Hypothalamus (tissue), 51 donors: ENCODE measurements at regions not wholly inside any gene's neighbourhood (a gene's known extent, or its start where the extent isn't known, plus 50 kb on each side); places are given as distances from the start of the nearest gene placed in this dataset.

Source experiments
- DNase-seq, 51 donors: peaks; one replicate each; lab custom pipeline; 2025; lab: John Stamatoyannopoulos, UW

GRCh38 chr12:18955594-18955993 is 173.9 kb upstream of the PLEKHA5 start:
- DNase-seq = no peak

DNA sequence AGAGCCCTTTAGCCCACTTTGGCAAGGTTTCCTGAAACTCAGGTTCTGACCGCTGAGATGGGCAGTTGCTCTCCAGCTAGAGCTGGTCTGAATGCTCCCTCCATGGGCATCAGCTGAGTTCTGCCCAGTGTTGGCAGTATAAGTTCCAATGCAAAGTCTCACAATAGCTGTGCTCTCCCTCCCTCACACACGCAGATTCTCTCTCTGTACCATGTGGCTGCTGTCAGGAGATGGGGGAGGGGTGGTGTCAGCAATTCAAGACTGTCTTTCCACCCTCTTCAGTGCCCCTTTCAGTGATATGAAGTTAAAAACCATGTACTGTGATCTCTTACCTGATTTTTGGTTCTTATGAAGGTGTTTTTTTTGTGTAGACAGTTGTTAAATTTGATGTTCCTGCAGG is 164.3 kb upstream of the PLEKHA5 start:
- no peak for DNase-seq

- no peak for DNase-seq
These were observed 162.6 kb upstream of the PLEKHA5 start for GRCh38 chr12:18966954-18967353.

- DNase-seq = no peak
These were observed 161.7 kb upstream of the PLEKHA5 start for GRCh38 chr12:18967814-18968213.

- DNase-seq = no peak
These were observed 160.0 kb upstream of the PLEKHA5 start for GRCh38 chr12:18969512-18969911.

GRCh38 chr12:18970603-18971002 is 158.9 kb upstream of the PLEKHA5 start:
- DNase-seq = no peak

- no peak for DNase-seq
These were observed 157.6 kb upstream of the PLEKHA5 start for GRCh38 chr12:18971932-18972331.

DNA sequence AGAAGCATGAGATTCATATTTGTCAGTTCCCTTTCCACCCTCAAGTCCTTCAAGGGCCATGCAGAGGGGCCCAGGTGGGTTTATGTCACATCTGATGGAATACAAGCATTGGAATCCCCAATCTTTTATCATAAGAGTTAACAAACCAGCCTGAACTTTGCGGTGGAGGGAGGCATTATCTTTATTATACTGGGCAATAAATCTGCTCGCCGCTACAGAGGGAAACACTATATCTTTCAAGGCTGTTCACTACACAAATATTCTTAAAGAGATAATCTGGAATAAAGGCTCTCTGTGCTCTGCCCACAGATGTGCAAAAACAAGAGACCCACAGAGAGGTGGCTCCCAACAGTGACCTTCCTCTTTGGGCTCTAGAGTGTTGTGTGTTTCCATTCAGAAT is 153.6 kb upstream of the PLEKHA5 start:
- no peak for DNase-seq

- DNase-seq = no peak
These were observed 150.0 kb upstream of the PLEKHA5 start for GRCh38 chr12:18979401-18980126.

- DNase-seq = no peak
These were observed 147.8 kb upstream of the PLEKHA5 start for GRCh38 chr12:18981732-18982131.

DNA sequence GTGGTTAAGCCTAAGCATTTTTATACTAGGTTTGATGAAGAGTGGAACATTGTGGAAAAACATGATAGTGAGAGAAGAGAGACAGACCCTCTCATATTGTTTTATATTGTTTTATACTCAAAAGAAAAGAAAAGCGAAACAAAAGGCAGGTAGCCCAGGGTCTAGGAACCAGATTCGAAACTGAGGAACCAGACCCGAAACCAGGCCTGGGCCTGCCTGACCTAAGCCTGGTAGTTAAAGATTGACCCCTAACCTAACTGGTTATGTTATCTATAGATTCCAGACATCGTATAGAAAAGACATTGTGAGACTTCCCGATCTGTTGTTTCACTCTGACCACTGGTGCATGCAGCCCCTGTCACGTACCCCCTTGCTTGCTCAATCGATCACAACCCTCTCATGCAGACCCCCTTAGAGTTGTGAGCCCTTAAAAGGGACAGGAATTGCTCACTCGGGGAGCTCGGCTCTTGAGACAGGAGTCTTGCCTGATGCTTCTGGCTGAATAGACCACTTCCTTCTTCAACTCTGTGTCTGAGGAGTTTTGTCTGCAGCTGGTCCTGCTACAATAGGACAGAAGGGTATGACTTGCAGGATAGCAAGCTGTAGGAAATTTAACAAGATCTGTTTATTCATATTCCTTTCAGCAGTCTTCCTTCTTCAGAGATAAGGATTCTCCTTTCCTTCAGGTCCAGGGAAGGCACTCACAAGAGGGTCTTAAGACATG is 147.1 kb upstream of the PLEKHA5 start:
- no peak for DNase-seq

GRCh38 chr12:18983854-18984253 is 145.7 kb upstream of the PLEKHA5 start:
- DNase-seq = no peak

- DNase-seq = peak in 2 of 51 donors; percentile 2 to 10
These were observed 138.7 kb upstream of the PLEKHA5 start for GRCh38 chr12:18990856-18991255.

DNA sequence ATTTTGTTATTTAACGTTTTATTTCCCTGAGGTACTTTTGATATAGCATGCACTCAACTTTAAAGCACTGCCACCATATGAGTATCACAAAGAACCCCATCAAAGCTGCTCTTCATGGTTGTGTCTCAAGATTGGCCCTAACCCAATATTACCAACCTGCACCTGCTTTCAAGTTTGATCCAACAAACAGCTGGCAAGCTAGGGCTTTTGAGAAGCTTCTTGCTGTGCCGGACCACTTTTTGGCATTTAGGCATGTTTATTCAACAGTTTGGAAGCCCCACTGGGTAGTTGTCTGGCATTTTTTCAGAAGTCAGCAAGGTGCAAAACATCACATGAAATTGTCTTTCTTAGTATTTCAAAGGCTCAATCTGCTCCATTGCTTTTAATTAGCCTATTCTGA is 137.2 kb upstream of the PLEKHA5 start:
- no peak for DNase-seq

DNA sequence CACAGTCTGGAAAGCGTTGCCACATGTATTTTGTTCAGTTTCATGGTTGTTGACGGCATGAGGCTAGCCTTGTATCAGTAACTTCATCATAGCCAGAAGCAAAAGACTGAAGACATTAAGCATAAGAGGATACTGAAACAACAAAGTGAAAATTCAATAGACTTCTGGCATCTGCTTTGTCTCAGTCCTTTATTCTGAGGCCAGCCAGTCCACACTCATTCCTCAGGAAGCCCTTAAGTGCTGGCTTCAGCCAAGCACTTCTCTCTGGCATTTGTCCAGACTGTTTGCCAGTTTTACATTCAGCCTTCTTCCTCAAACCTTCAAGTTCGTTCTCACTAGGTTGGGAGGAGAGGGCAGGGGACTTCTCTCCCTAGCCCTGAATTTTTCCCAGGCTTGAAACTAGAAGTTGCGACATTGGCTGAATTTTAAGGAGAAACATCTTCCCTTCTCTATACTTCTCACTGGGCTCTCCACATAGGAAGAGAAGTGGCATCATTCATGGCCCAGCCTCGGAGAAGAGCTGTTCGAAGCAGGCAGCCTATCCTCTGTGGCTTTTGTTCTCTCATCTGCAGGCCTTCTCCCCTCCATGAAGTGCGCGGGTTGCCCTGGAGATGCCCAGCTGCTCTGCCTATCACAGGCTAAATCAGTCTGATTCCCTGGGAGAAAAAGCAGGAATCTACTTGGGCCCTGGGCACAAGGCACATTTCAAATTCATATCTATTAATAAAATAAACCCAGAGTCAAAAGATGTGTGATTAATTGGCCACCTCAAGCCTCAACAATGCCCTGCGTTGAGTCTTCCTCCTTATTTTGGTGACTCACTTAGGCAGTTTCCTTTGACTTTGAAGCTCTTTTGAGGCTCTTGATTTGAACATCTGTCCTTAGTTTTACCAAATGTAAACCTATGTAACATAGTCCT is 130.9 kb upstream of the PLEKHA5 start:
- DNase-seq = no peak

DNA sequence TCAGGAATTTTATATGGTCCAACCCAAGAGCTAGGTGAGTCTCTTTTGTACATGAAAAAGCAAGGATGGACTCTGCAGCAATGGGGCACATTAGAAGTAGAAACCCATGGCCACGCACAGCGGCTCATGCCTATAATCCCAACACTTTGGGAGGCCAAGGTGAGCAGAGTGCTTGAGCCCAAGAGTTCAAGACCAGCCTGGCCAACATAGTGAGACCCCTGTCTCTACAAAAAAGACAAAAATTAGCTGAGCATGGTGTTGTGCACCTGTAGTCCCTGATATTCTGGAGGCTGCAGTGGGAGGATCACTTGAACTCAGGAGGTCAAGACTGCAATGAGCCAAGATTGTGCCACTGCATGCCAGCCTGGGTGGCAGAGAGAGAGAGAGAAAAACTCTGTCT is 128.7 kb upstream of the PLEKHA5 start:
- no peak for DNase-seq

DNA sequence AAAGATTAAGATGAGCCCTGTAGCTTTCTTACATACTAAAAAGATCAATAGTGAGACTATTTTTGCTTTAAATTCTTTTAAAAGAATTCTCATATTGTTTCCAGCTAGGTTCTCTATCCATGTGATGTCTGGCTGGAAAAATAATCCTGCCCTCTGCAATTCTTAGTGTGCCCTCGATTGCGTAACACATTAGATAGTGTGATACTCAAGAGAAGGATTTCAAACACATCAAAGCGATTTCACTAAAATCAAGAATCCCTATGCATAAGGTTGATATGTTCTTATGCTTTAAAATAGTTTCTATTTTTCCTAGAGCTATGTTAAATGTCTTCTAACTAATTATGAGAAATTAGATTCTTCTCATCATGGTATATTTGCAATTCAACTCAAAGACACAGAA is 127.3 kb upstream of the PLEKHA5 start:
- no peak for DNase-seq

- no peak for DNase-seq
These were observed 126.4 kb upstream of the PLEKHA5 start for GRCh38 chr12:19003141-19003540.

- DNase-seq = no peak
These were observed 125.4 kb upstream of the PLEKHA5 start for GRCh38 chr12:19003987-19004619.

DNA sequence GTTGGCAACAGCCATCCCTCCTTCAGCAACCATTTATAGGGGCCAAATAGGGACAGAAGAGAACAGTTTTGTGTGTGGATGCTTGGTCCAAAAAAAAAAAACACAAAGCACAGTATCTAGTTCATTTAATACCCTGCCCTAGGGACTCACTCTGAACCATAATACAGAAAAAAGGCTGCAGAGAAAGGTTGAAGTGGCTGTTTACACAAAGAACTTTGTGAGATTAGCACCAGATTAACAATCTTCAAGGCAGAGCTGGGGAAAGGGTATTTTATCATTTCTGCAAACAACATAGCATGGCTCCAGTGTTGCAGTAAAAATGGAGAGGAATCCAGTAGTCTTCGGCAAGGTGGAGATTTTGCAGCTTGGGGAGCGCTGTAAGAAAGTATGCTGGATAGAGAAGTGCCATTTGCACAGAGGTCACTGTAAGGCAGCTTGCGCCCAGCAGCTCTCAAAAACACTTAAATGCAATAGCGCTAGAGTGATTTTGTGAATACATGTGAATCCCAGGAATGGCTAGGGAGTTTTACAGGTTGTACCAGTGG is 124.2 kb upstream of the PLEKHA5 start:
- DNase-seq = no peak
